ENCODE measurements at regions not wholly inside any gene's neighbourhood (a gene's known extent, or its start where the extent isn't known, plus 50 kb on each side); places are given as distances from the start of the nearest gene placed in this dataset.

DNA sequence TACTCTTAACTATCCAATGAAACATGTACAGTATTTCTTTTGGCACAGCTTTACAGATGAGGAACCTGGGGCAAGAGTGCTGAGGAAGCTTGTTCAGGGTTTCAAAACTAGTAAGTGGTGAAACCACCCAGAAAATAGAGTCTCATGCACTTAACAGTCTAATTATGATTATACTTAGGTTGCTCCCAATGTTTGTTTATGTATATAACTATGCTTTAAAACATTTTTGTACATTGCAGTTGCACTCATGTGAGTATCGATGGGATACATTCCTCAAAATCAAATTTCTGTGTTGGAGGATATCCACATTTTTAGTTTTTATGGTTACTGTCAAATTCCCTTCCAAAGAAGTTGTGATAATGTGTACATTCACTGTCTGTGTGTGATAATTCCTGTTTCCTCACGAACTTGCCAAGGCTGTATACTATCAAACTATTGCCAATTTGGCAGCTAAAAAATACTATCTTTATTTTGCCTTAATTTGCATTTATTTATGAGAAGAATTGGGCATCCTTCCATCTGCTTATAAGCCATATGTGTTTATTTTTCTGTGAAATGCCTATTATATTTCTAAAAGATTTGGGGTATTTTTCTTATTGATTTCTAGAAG, 143.9 kb upstream of the SSTR1 start:
- DNase-seq (ENCODE audit: extremely low spot score, unreplicated experiment) = no peak
- Mint-ChIP-seq H3K4me3 (no peak overlapping the region), H3K36me3 (no peaks in the 10 kb centered on the region), H3K4me1 (ENCODE audit: unreplicated experiment) (no peaks in the 10 kb centered on the region), H3K9me3 (peaks cover 3% of the 10 kb centered on the region), H3K27me3 (no peaks in the 10 kb centered on the region), H3K27ac (no peak overlapping the region)
- TF ChIP-seq, protein P1, sequence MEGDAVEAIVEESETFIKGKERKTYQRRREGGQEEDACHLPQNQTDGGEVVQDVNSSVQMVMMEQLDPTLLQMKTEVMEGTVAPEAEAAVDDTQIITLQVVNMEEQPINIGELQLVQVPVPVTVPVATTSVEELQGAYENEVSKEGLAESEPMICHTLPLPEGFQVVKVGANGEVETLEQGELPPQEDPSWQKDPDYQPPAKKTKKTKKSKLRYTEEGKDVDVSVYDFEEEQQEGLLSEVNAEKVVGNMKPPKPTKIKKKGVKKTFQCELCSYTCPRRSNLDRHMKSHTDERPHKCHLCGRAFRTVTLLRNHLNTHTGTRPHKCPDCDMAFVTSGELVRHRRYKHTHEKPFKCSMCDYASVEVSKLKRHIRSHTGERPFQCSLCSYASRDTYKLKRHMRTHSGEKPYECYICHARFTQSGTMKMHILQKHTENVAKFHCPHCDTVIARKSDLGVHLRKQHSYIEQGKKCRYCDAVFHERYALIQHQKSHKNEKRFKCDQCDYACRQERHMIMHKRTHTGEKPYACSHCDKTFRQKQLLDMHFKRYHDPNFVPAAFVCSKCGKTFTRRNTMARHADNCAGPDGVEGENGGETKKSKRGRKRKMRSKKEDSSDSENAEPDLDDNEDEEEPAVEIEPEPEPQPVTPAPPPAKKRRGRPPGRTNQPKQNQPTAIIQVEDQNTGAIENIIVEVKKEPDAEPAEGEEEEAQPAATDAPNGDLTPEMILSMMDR (conservative IDR thresholded peaks at IDR 0.05) = no peak

DNA sequence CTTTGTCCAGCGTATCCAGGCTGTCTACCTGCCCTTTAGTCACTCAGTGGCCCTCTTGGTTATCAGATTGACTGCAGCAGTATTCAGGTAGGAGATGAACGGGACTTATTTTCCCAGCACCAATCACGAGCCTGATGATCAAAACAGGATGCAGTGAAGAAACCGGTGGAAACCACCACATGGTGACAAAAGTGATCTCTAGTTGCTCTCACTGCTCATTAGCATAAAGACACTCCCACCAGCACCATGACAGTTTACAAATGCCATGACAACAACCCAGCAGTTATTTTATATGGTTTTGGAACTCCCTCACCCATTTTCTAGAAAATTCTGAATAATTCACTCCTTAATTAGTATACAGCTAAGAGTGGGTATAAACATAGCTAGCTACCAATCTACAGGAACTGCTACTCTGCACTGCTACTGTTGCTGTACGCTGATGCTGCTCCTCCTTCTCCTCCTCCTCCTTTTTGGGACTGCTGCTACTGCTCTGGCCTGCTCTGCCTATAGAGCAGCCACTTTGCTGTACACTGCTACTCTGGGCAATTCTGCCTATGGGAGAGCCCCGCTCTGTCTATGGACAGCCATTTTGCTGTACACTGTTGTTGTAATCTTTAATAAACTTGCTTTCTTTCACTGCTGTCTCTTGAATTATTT, 142.5 kb upstream of the SSTR1 start:
- Mint-ChIP-seq H3K4me1 (ENCODE audit: unreplicated experiment) (no peaks in the 10 kb centered on the region), H3K27ac (no peak overlapping the region), H3K9me3 (no peaks in the 10 kb centered on the region), H3K27me3 (no peaks in the 10 kb centered on the region), H3K4me3 (no peak overlapping the region), H3K36me3 (no peaks in the 10 kb centered on the region)
- TF ChIP-seq, protein P1 (conservative IDR thresholded peaks at IDR 0.05) = no peak
- no peak for DNase-seq (ENCODE audit: extremely low spot score, unreplicated experiment)

DNA sequence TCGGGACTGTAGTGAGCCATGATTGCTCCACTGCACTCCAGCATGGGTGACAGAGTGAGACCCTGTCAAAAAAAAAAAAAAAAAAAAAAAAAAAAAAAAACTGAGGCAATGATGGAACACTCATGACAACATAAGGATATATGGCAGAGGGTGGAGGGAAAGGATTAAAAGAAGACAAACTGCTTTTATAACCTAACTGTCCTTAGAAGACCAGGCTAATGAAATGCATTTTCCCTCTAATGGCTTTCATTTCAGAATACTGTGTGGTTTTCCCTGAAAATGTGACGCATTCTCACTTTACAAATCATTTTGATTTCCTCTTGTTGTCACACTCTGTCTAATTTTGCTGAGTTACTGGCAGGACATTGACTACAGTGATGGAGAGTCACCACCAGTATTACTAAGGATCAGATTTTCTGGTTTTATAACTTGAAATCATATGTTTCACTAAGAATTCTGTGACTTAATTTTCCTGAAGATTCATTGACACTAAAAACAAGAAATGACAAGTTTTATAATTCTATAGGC, 137.6 kb upstream of the SSTR1 start:
- Mint-ChIP-seq H3K4me1 (ENCODE audit: unreplicated experiment) (no peaks in the 10 kb centered on the region), H3K27ac (no peak overlapping the region), H3K36me3 (no peaks in the 10 kb centered on the region), H3K27me3 (no peaks in the 10 kb centered on the region), H3K9me3 (no peaks in the 10 kb centered on the region), H3K4me3 (no peak overlapping the region)
- no peak for DNase-seq (ENCODE audit: extremely low spot score, unreplicated experiment)
- TF ChIP-seq, protein P1 (conservative IDR thresholded peaks at IDR 0.05) = no peak

DNA sequence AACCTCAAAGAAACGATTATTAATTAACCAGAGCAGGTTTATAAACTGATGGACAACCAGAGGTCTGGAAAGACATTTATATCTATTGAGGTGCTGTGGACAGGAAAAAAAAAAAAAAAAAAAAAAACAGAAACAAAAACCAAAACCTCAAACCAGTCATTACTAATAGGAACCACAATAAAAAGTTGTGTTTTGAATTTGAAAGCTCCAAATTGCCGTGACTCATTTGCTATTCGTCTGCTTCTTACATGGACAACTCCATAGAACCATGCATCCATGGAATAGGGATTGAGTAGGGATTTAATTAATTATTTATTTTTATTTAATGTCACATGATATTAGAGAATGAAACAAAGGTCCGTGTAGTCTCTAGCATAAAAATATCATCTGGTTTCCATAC, 134.1 kb upstream of the SSTR1 start:
- no peaks in the 10 kb centered on the region for H3K27me3 Mint-ChIP-seq
- no peak for DNase-seq (ENCODE audit: extremely low spot score, unreplicated experiment)
- H3K27ac Mint-ChIP-seq = no peak overlapping the region
- no peaks in the 10 kb centered on the region for H3K9me3 Mint-ChIP-seq
- no peaks in the 10 kb centered on the region for H3K36me3 Mint-ChIP-seq
- TF ChIP-seq, protein P1 (conservative IDR thresholded peaks at IDR 0.05) = no peak
- peaks cover 7% of the 10 kb centered on the region for H3K4me1 Mint-ChIP-seq (ENCODE audit: unreplicated experiment)
- no peak overlapping the region for H3K4me3 Mint-ChIP-seq

DNA sequence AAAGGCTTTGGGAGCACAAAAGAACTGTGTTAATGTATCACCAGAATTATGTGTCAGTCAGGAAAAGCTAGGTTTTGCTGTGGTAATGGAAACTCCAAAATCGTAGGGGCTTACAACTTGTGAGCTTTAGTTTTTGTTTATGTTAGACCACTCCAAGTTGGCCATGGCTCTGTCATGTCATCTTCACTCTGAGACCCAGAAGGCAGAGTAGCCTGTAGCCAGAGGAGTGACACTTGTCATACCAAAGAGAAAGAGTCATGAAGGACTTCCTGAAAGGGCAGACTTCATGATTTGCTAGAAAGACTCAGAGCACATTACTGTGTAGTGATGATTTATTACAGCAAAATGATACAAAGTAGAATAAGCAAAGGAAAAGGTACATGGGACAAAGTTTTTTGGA, 133.6 kb upstream of the SSTR1 start:
- no peak overlapping the region for H3K27ac Mint-ChIP-seq
- no peaks in the 10 kb centered on the region for H3K36me3 Mint-ChIP-seq
- H3K9me3 Mint-ChIP-seq = no peaks in the 10 kb centered on the region
- H3K4me1 Mint-ChIP-seq (ENCODE audit: unreplicated experiment) = peaks cover 7% of the 10 kb centered on the region
- no peak overlapping the region for H3K4me3 Mint-ChIP-seq
- no peaks in the 10 kb centered on the region for H3K27me3 Mint-ChIP-seq
- TF ChIP-seq, protein P1 (conservative IDR thresholded peaks at IDR 0.05) = no peak
- DNase-seq (ENCODE audit: extremely low spot score, unreplicated experiment) = no peak

Measured in type B pancreatic cell (in vitro differentiated cells).